WTC11 (cell line): ENCODE measurements at regions not wholly inside any gene's neighbourhood (a gene's known extent, or its start where the extent isn't known, plus 50 kb on each side); places are given as distances from the start of the nearest gene placed in this dataset.

Source experiments
- ATAC-seq: fragments of 200-7000 bp; cut with Tn5 transposase; 2 replicates; pipeline ENCODE4 v1.10.0; 2021; ENCODE audit warnings: mild to moderate bottlenecking, moderate library complexity
- CTCF ChIA-PET: fragments of 300-600 bp; sonication (Branson Sonifier 250); formaldehyde crosslinking; loops from one replicate; lab custom pipeline; 2021; ENCODE audit warnings: antibody characterized with exemption; lab: Charles Lee
- POLR2A ChIA-PET: fragments of 350-600 bp; sonication (Branson Sonifier 250); formaldehyde crosslinking; loops from one replicate; lab custom pipeline; 2021; ENCODE audit warnings: antibody characterized with exemption; lab: Charles Lee
- DNase-seq: peaks from one replicate; pipeline ENCODE4 v3.0.0; 2021; ENCODE audit warnings: low spot score
- H3K27ac Mint-ChIP-seq: 2 replicates; pipeline ENCODE4 v1.8.0; 2021; ENCODE audit warnings: mixed read lengths
- H3K27me3 Mint-ChIP-seq: 2 replicates; pipeline ENCODE4 v1.8.0; 2021; ENCODE audit warnings: low read depth, mild to moderate bottlenecking, moderate library complexity, mixed read lengths
- H3K36me3 Mint-ChIP-seq: 2 replicates; pipeline ENCODE4 v1.8.0; 2021; ENCODE audit warnings: mixed read lengths
- H3K4me1 Mint-ChIP-seq: 2 replicates; pipeline ENCODE4 v1.8.0; 2022; ENCODE audit warnings: mixed read lengths
- H3K4me3 Mint-ChIP-seq: 2 replicates; pipeline ENCODE4 v1.8.0; 2021; ENCODE audit warnings: mild to moderate bottlenecking, moderate library complexity, mixed read lengths
- H3K9me3 Mint-ChIP-seq: 2 replicates; pipeline ENCODE4 v1.8.0; 2021; ENCODE audit warnings: mixed read lengths
- AR ChIP-seq: fragments of 250-450 bp; sonication (Bioruptor Pico); IDR thresholded peaks from 2 replicates; pipeline ENCODE4 v1.9.0; 2021; ENCODE audit warnings: mild to moderate bottlenecking
- ATF2 ChIP-seq: sonication (generic); formaldehyde crosslinking; IDR thresholded peaks from 2 replicates; pipeline ENCODE4 v1.8.1; 2022; ENCODE audit warnings: low read depth, missing genetic modification reagents, borderline replicate concordance
- CREB1 ChIP-seq: sonication (generic); formaldehyde crosslinking; IDR thresholded peaks from 2 replicates; pipeline ENCODE4 v1.8.0; 2023; ENCODE audit warnings: mild to moderate bottlenecking, missing genetic modification reagents
- EMX1 ChIP-seq: fragments of 250-450 bp; sonication (Bioruptor Pico); IDR thresholded peaks from 2 replicates; pipeline ENCODE4 v1.8.0; 2021; ENCODE audit warnings: mild to moderate bottlenecking
- ERG ChIP-seq: fragments of 250-450 bp; sonication (Bioruptor Pico); IDR thresholded peaks from 2 replicates; pipeline ENCODE4 v1.8.0; 2021; ENCODE audit warnings: mild to moderate bottlenecking
- FOXK1 ChIP-seq: sonication (generic); formaldehyde crosslinking; IDR thresholded peaks from 2 replicates; pipeline ENCODE4 v1.8.0; 2022; ENCODE audit warnings: mild to moderate bottlenecking, moderate library complexity, missing genetic modification reagents
- FOXP4 ChIP-seq: sonication (generic); formaldehyde crosslinking; IDR thresholded peaks from 2 replicates; pipeline ENCODE4 v1.8.0; 2022; ENCODE audit warnings: mild to moderate bottlenecking, missing genetic modification reagents
- MXD4 ChIP-seq: fragments of 250-450 bp; sonication (Bioruptor Pico); IDR thresholded peaks from 2 replicates; pipeline ENCODE4 v1.8.0; 2021; ENCODE audit warnings: mild to moderate bottlenecking, moderate library complexity, borderline replicate concordance
- MYBL2 ChIP-seq: sonication (generic); formaldehyde crosslinking; IDR thresholded peaks from 2 replicates; pipeline ENCODE4 v1.8.1; 2023; ENCODE audit warnings: mild to moderate bottlenecking, moderate library complexity, missing genetic modification reagents
- NFE2L1 ChIP-seq: sonication (generic); formaldehyde crosslinking; IDR thresholded peaks from 2 replicates; pipeline ENCODE4 v1.8.1; 2023; ENCODE audit warnings: missing genetic modification reagents
- NR3C1 ChIP-seq: sonication (generic); formaldehyde crosslinking; conservative IDR thresholded peaks from 2 replicates; pipeline ENCODE4 v1.8.1; 2023; ENCODE audit warnings: low read depth, mild to moderate bottlenecking, missing genetic modification reagents
- RORB ChIP-seq: fragments of 250-450 bp; sonication (Bioruptor Pico); IDR thresholded peaks from 2 replicates; pipeline ENCODE4 v1.9.0; 2021; ENCODE audit warnings: mild to moderate bottlenecking
- STAT6 ChIP-seq: sonication (generic); formaldehyde crosslinking; conservative IDR thresholded peaks from 2 replicates; pipeline ENCODE4 v1.8.1; 2023; ENCODE audit warnings: mild to moderate bottlenecking, low read depth, missing genetic modification reagents, moderate library complexity
- TP53 ChIP-seq: sonication (generic); formaldehyde crosslinking; IDR thresholded peaks from 2 replicates; pipeline ENCODE4 v1.8.1; 2023; ENCODE audit warnings: mild to moderate bottlenecking, missing genetic modification reagents
- ZNF138 ChIP-seq: sonication (generic); formaldehyde crosslinking; conservative IDR thresholded peaks from 2 replicates; pipeline ENCODE4 v1.8.1; 2022; ENCODE audit warnings: mild to moderate bottlenecking, moderate library complexity, missing genetic modification reagents
- ZNF317 ChIP-seq: sonication (generic); formaldehyde crosslinking; IDR thresholded peaks from 2 replicates; pipeline ENCODE4 v1.8.1; 2023; ENCODE audit warnings: low read depth, mild to moderate bottlenecking, moderate library complexity, missing genetic modification reagents, borderline replicate concordance
- ZNF416 ChIP-seq: fragments of 250-450 bp; sonication (Bioruptor Pico); IDR thresholded peaks from 2 replicates; pipeline ENCODE4 v1.9.0; 2021; ENCODE audit warnings: mild to moderate bottlenecking, inconsistent platforms
- ZNF512 ChIP-seq: sonication (generic); formaldehyde crosslinking; IDR thresholded peaks from 2 replicates; pipeline ENCODE4 v1.8.1; 2022; ENCODE audit warnings: missing genetic modification reagents, borderline replicate concordance

- TF ChIP-seq ZNF416 (CRISPR knock-in tag) (no peak), FOXK1 (CRISPR knock-in tag) (no peak), ATF2 (no peak), NR3C1 (CRISPR knock-in tag) (no peak), ERG (CRISPR knock-in tag) (no peak), EMX1 (CRISPR knock-in tag) (no peak)
Observed at GRCh38 chr7:28277958-28278357, 97.4 kb upstream of the JAZF1 start (continued).

GRCh38 chr7:28280516-28280915 lies 99.9 kb upstream of the JAZF1 start:
- 0 out of 2 replicates have a peak, but pooled peaks cover 4% of the 10 kb centered on the region for H3K4me1 Mint-ChIP-seq
- no peak for ATAC-seq
- no peak for TF ChIP-seq ERG (CRISPR knock-in tag)
- no peak for TF ChIP-seq RORB (CRISPR knock-in tag)
- no peak for TF ChIP-seq FOXP4 (CRISPR knock-in tag)
- no peak for TF ChIP-seq CREB1 (CRISPR knock-in tag)
- TF ChIP-seq ZNF138 (CRISPR knock-in tag): no peak
- no peak for TF ChIP-seq NFE2L1 (CRISPR knock-in tag)
- no peak for TF ChIP-seq MYBL2 (CRISPR knock-in tag)
- TF ChIP-seq ZNF317 (CRISPR knock-in tag): no peak
- no peak for TF ChIP-seq STAT6 (CRISPR knock-in tag)
- no peak for TF ChIP-seq ZNF512 (CRISPR knock-in tag)
- TF ChIP-seq MXD4 (CRISPR knock-in tag): no peak
- no peak for TF ChIP-seq TP53 (CRISPR knock-in tag)
- TF ChIP-seq ZNF416 (CRISPR knock-in tag): no peak
- no peak for TF ChIP-seq AR (CRISPR knock-in tag)
- 0 out of 2 replicates have a peak, but pooled peaks cover 2% of the 10 kb centered on the region for H3K36me3 Mint-ChIP-seq
- no peaks in the 10 kb centered on the region; the same call in 1 of the 2 replicates for H3K27me3 Mint-ChIP-seq
- H3K9me3 Mint-ChIP-seq: 0 out of 2 replicates have a peak, but pooled peaks cover 2% of the 10 kb centered on the region
- ChIA-PET POLR2A (no interaction called here), CTCF (no interaction called here)
- no peak for DNase-seq
- H3K4me3 Mint-ChIP-seq: no peak overlapping the region
- H3K27ac Mint-ChIP-seq: no peak overlapping the region
